Body of pancreas (tissue), 4 donors: ENCODE measurements at regions not wholly inside any gene's neighbourhood (a gene's known extent, or its start where the extent isn't known, plus 50 kb on each side); places are given as distances from the start of the nearest gene placed in this dataset.

Source experiments
- CTCF ChIP-seq, 7 experiments: fragments of 450-650 bp in 4 of 7; fragments of 200-600 bp in 3 of 7; sonication (generic) in 3 of 7; IDR thresholded peaks; one replicate each; pipeline ENCODE4 v1.5.1; 2016 to 2019; ENCODE audit warnings: antibody characterized with exemption in 7 of 7
- POLR2A ChIP-seq, 3 donors: fragments of 450-650 bp; IDR thresholded peaks; one replicate each; pipeline ENCODE4 v1.6.1; 2016; ENCODE audit warnings: antibody characterized with exemption in 3 of 3, mild to moderate bottlenecking in 2 of 3

GRCh38 chr4:60384516-60384915 lies 815.6 kb upstream of the ADGRL3 start:
- TF ChIP-seq CTCF (IDR thresholded peaks at IDR 0.05) (no peak), POLR2A (IDR thresholded peaks at IDR 0.05) (no peak)
